Subcutaneous abdominal adipose tissue (tissue), 5 donors: ENCODE measurements at regions not wholly inside any gene's neighbourhood (a gene's known extent, or its start where the extent isn't known, plus 50 kb on each side); places are given as distances from the start of the nearest gene placed in this dataset.

ENCODE experiments used
- H3K27ac ChIP-seq: one replicate; pipeline ENCODE4 v1.7.0; 2013; ENCODE audit warnings: low read depth, mild to moderate bottlenecking, inconsistent platforms, low read length, moderate library complexity
- H3K27me3 ChIP-seq, 5 donors: one replicate each; pipeline ENCODE4 v1.7.0; 2013; ENCODE audit warnings: low read length in 5 of 5, inconsistent platforms in 1 of 5; ENCODE audit not compliant: control insufficient read depth in 5 of 5, insufficient read depth in 4 of 5
- H3K36me3 ChIP-seq, 5 donors: one replicate each; pipeline ENCODE4 v1.7.0; 2013; ENCODE audit warnings: low read length in 5 of 5; ENCODE audit not compliant: control insufficient read depth in 5 of 5, insufficient read depth in 5 of 5
- H3K4me1 ChIP-seq, 5 donors: one replicate each; pipeline ENCODE4 v1.7.0; 2013; ENCODE audit warnings: low read length in 5 of 5, mild to moderate bottlenecking in 3 of 5, moderate library complexity in 1 of 5; ENCODE audit not compliant: control insufficient read depth in 5 of 5, insufficient read depth in 5 of 5
- H3K4me3 ChIP-seq, 5 donors: one replicate each; pipeline ENCODE4 v1.7.0; 2013; ENCODE audit warnings: low read length in 5 of 5, low read depth in 1 of 5
- H3K9ac ChIP-seq, 5 donors: one replicate each; pipeline ENCODE4 v1.7.0; 2013; ENCODE audit warnings: low read length in 5 of 5, mild to moderate bottlenecking in 4 of 5, moderate library complexity in 3 of 5
- H3K9me3 ChIP-seq, 5 donors: one replicate each; pipeline ENCODE4 v1.7.0; 2013; ENCODE audit warnings: low read length in 5 of 5; ENCODE audit not compliant: control insufficient read depth in 5 of 5
- donor health status: healthy.
- donor health status: healthy.
- donor health status: healthy.
- donor health status: healthy.
- donor health status: healthy.

DNA sequence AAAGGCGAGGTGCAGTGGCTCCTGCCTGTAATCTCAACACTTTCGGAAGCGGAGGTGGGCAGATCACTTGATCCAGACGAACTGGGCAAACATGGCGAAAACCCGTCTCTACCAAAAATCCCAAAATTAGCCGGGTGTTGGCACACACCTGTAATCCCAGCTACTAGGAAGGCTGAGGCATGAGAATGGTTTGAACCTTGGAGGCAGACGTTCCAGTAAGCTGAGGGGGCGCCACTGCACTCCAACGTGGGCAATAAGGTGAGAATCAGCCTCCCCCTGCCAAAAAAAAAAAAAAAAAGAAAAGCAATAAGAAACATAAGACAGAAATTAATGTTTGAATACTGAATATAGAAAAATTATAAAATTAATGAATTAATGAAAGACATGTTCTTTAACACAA is 928.7 kb downstream of the LRFN5 start:
- no peaks in the 10 kb centered on the region for H3K27me3 ChIP-seq
- H3K4me3 ChIP-seq: no peak overlapping the region

GRCh38 chr14:42533476-42533875 is 926.8 kb downstream of the LRFN5 start:
- Histone ChIP-seq H3K9ac (no peak overlapping the region), H3K4me3 (no peak overlapping the region), H3K27me3 (no peaks in the 10 kb centered on the region)

More for the DNA sequence above, 928.7 kb downstream of the LRFN5 start:
- H3K9ac ChIP-seq: no peak overlapping the region
- H3K27ac ChIP-seq: no peak overlapping the region
- H3K4me1 ChIP-seq: no peaks in the 10 kb centered on the region
- H3K36me3 ChIP-seq: no peaks in the 10 kb centered on the region
- no peaks in the 10 kb centered on the region for H3K9me3 ChIP-seq

GRCh38 chr14:42532194-42532593 is 925.5 kb downstream of the LRFN5 start:
- Histone ChIP-seq H3K27me3 (no peaks in the 10 kb centered on the region), H3K36me3 (no peaks in the 10 kb centered on the region), H3K4me1 (no peaks in the 10 kb centered on the region), H3K9ac (no peak overlapping the region), H3K4me3 (no peak overlapping the region), H3K27ac (no peak overlapping the region), H3K9me3 (no peaks in the 10 kb centered on the region)

More at GRCh38 chr14:42533476-42533875, 926.8 kb downstream of the LRFN5 start:
- no peak overlapping the region for H3K27ac ChIP-seq
- no peaks in the 10 kb centered on the region for H3K36me3 ChIP-seq
- H3K4me1 ChIP-seq: no peaks in the 10 kb centered on the region
- no peaks in the 10 kb centered on the region for H3K9me3 ChIP-seq

DNA sequence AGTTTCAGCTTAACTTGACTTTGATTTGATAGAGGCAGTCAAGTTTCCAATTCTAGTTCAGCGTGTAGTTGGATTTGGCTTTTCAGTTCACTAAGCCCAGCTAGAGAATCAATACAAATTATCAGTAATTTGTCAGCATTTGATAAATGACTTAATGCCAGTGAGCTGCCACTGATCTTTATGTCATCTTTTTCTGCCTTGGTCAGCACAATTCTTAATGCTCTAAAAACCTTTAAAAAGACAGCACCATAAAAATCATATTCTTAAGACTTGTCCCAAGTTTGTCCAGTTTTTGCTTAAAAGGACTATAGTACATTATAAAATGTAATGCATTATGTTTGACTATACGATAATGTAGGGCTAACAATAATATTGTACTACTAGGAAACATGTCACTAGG is 920.5 kb downstream of the LRFN5 start:
- no peak overlapping the region for H3K27ac ChIP-seq
- peaks cover 0 to 3% (median 0%) of the 10 kb centered on the region in 5 donors for H3K4me1 ChIP-seq

DNA sequence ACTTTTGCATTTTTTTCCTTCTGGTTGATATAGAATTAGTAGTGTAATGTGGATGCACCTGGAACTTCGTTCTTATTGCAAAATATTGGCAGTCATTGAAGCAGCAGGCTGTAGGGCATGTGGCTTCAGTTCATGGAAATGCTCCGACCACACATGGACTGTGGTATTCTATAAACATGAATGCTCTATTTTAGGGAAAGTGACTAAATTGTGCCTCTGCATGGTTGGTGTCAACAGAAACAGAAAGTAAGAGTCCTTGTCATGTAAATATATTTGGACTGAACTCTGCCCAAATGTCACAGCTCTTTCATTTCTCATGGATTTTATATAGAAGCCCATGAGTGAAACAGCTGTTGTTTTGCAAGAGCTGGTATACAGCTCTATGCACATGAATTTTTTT is 917.0 kb downstream of the LRFN5 start:
- Histone ChIP-seq H3K36me3 (no peaks in the 10 kb centered on the region), H3K9ac (no peak overlapping the region), H3K4me1 (peaks cover 0 to 3% (median 0%) of the 10 kb centered on the region in 5 donors), H3K27ac (no peak overlapping the region), H3K27me3 (no peaks in the 10 kb centered on the region), H3K4me3 (peak overlapping the region in 1 of 5 donors; percentile 31), H3K9me3 (no peaks in the 10 kb centered on the region)

More for the DNA sequence above, 920.5 kb downstream of the LRFN5 start:
- Histone ChIP-seq H3K27me3 (no peaks in the 10 kb centered on the region), H3K36me3 (no peaks in the 10 kb centered on the region), H3K4me3 (no peak overlapping the region), H3K9ac (no peak overlapping the region), H3K9me3 (no peaks in the 10 kb centered on the region)

- H3K27ac ChIP-seq: no peak overlapping the region
- H3K9ac ChIP-seq: no peak overlapping the region
- H3K36me3 ChIP-seq: no peaks in the 10 kb centered on the region
- peaks cover 0 to 4% (median 0%) of the 10 kb centered on the region in 5 donors for H3K4me1 ChIP-seq
- H3K9me3 ChIP-seq: peaks cover 0 to 6% (median 0%) of the 10 kb centered on the region in 5 donors
- H3K27me3 ChIP-seq: no peaks in the 10 kb centered on the region
- peak overlapping the region in 1 of 5 donors; percentile 1 for H3K4me3 ChIP-seq
These were observed 911.3 kb downstream of the LRFN5 start for GRCh38 chr14:42517806-42518500.

DNA sequence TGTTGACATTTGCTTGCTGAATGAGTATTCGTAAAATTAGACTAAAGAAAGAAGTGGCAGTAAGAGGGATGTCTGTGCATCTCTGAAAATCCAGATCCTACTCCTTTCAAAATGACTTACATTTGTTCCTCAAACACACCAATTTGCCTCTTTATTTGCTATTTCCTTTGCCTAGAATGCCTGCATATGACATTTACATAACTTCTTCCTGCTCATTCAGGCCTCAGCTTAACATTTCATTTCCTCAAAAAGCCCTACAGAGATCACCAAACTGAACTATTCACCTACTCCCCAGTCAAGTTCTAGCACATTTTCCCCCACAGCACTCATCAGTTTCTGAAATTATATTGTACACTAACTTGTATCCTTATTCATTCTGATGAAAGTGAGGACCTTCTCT is 907.2 kb downstream of the LRFN5 start:
- H3K36me3 ChIP-seq: no peaks in the 10 kb centered on the region
- peaks cover 0 to 4% (median 0%) of the 10 kb centered on the region in 5 donors for H3K4me1 ChIP-seq
- no peak overlapping the region for H3K9ac ChIP-seq
- no peaks in the 10 kb centered on the region for H3K27me3 ChIP-seq
- no peak overlapping the region for H3K4me3 ChIP-seq
- H3K9me3 ChIP-seq: peaks cover 0 to 6% (median 0%) of the 10 kb centered on the region in 5 donors
- no peak overlapping the region for H3K27ac ChIP-seq

DNA sequence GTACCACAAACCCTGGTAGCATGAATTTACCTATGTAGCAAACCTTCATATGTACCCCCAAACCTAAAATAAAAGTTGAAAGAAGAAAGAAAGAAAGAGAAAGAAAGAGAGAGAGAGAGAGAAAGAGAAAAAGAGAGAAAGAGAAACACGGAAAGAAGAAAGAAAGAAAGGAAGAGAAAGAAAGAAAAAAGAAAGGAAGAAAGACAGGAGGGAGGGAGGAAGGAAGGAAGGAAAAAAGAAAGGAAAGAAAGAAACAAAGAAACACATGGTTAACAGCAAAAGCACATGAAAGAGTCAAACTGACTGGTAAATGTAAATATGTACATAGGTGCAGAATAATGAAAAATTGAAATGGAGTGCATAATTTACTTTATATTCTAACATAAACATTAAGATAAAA is 903.4 kb downstream of the LRFN5 start:
- H3K27ac ChIP-seq: no peak overlapping the region
- no peak overlapping the region for H3K4me3 ChIP-seq
- H3K9me3 ChIP-seq: no peaks in the 10 kb centered on the region
- H3K4me1 ChIP-seq: no peaks in the 10 kb centered on the region
- no peaks in the 10 kb centered on the region for H3K36me3 ChIP-seq
- H3K27me3 ChIP-seq: no peaks in the 10 kb centered on the region
- H3K9ac ChIP-seq: no peak overlapping the region

GRCh38 chr14:42508209-42508946 is 901.7 kb downstream of the LRFN5 start:
- Histone ChIP-seq H3K36me3 (no peaks in the 10 kb centered on the region), H3K27me3 (no peaks in the 10 kb centered on the region), H3K4me3 (no peak overlapping the region), H3K27ac (no peak overlapping the region), H3K4me1 (no peaks in the 10 kb centered on the region), H3K9ac (no peak overlapping the region), H3K9me3 (no peaks in the 10 kb centered on the region)

GRCh38 chr14:42504433-42504832 is 897.8 kb downstream of the LRFN5 start:
- Histone ChIP-seq H3K27ac (no peak overlapping the region), H3K27me3 (no peaks in the 10 kb centered on the region), H3K4me1 (no peaks in the 10 kb centered on the region), H3K9me3 (no peaks in the 10 kb centered on the region), H3K4me3 (no peak overlapping the region), H3K36me3 (no peaks in the 10 kb centered on the region), H3K9ac (no peak overlapping the region)
